IMR-90 (cell line): ENCODE measurements at regions not wholly inside any gene's neighbourhood (a gene's known extent, or its start where the extent isn't known, plus 50 kb on each side); places are given as distances from the start of the nearest gene placed in this dataset.

Experiments
- ATAC-seq: fragments of 200-7000 bp; cut with Tn5 transposase; 2 replicates; pipeline ENCODE4 v1.9.1; 2020; ENCODE audit warnings: low read depth, mild to moderate bottlenecking, moderate library complexity
- BruUV-seq: library from RNA; stranded (reverse); fragments of 400-500 nt; replicated peaks from 2 replicates; lab custom pipeline; 2021; lab: Mats Ljungman, UMichigan
- CTCF ChIA-PET: fragments of 300-600 bp; formaldehyde crosslinking; extraction: SDS; loops from one replicate; lab custom pipeline; 2021; ENCODE audit warnings: antibody characterized with exemption; lab: Yijun Ruan, JAX
- POLR2A ChIA-PET: fragments of 300-600 bp; sonication (Branson Sonifier 250); formaldehyde crosslinking; loops from one replicate; lab custom pipeline; 2022; ENCODE audit warnings: antibody characterized with exemption; ENCODE audit not compliant: unreplicated experiment; lab: Charles Lee
- DNase-seq: peaks from one replicate; pipeline ENCODE4 v3.0.0; 2013
- H2AFZ ChIP-seq: replicated peaks from 2 replicates; pipeline ENCODE3; 2013; ENCODE audit warnings: low read length, mild to moderate bottlenecking; ENCODE audit not compliant: poor library complexity
- H2AK5ac ChIP-seq: 2 replicates; pipeline ENCODE4 v1.6.1; 2013; ENCODE audit warnings: low read depth, low read length, inconsistent platforms
- H2AK9ac ChIP-seq: replicated peaks from 2 replicates; pipeline ENCODE3; 2013; ENCODE audit warnings: mild to moderate bottlenecking, low read depth, low read length, moderate library complexity; ENCODE audit not compliant: poor library complexity
- H2BK120ac ChIP-seq: 2 replicates; pipeline ENCODE4 v1.6.1; 2013; ENCODE audit warnings: low read depth, low read length, inconsistent platforms
- H2BK15ac ChIP-seq: 3 replicates; pipeline ENCODE4 v1.6.1; 2013; ENCODE audit warnings: low read depth, low read length, inconsistent platforms
- H2BK20ac ChIP-seq: 2 replicates; pipeline ENCODE4 v1.6.1; 2013; ENCODE audit warnings: low read depth, mild to moderate bottlenecking, inconsistent platforms, low read length, moderate library complexity
- H2BK5ac ChIP-seq: 2 replicates; pipeline ENCODE4 v1.6.1; 2013; ENCODE audit warnings: mild to moderate bottlenecking, low read depth, low read length, inconsistent platforms; ENCODE audit not compliant: poor library complexity, severe bottlenecking
- H3K14ac ChIP-seq: replicated peaks from 2 replicates; pipeline ENCODE4 v1.6.1; 2013; ENCODE audit warnings: low read depth, low read length, inconsistent platforms
- H3K18ac ChIP-seq: 2 replicates; pipeline ENCODE4 v1.6.1; 2013; ENCODE audit warnings: low read depth, low read length, control low read depth
- H3K23ac ChIP-seq: 2 replicates; pipeline ENCODE4 v1.6.1; 2013; ENCODE audit warnings: low read depth, low read length, inconsistent platforms
- H3K27ac ChIP-seq: 2 replicates; pipeline ENCODE4 v1.5.1; 2013; ENCODE audit warnings: mild to moderate bottlenecking, control low read depth, low read length; ENCODE audit not compliant: insufficient read depth
- H3K27me3 ChIP-seq: 2 replicates; pipeline ENCODE4 v1.6.1; 2013; ENCODE audit warnings: low read length; ENCODE audit not compliant: control insufficient read depth, insufficient read depth
- H3K36me3 ChIP-seq: 2 replicates; pipeline ENCODE4 v1.6.1; 2013; ENCODE audit warnings: low read length, mixed read lengths; ENCODE audit not compliant: control insufficient read depth, insufficient read depth
- H3K4ac ChIP-seq: 2 replicates; pipeline ENCODE4 v1.6.1; 2013; ENCODE audit warnings: low read depth, low read length, inconsistent platforms
- H3K4me1 ChIP-seq: 2 replicates; pipeline ENCODE4 v1.6.1; 2013; ENCODE audit warnings: low read length, mixed read lengths; ENCODE audit not compliant: control insufficient read depth, insufficient read depth
- H3K4me2 ChIP-seq: 2 replicates; pipeline ENCODE4 v1.6.1; 2013; ENCODE audit warnings: low read depth, mild to moderate bottlenecking, control low read depth, low read length, moderate library complexity
- H3K4me3 ChIP-seq: 2 replicates; pipeline ENCODE4 v1.5.1; 2013; ENCODE audit warnings: low read depth, mild to moderate bottlenecking, control low read depth, low read length, moderate library complexity; ENCODE audit not compliant: insufficient read depth
- H3K56ac ChIP-seq: 2 replicates; pipeline ENCODE4 v1.6.1; 2013; ENCODE audit warnings: low read length, inconsistent platforms; ENCODE audit not compliant: insufficient read depth; ENCODE audit errors: extremely low read depth
- H3K79me1 ChIP-seq, 2 experiments: 2 replicates each; pipeline ENCODE4 v1.6.1; 2013; ENCODE audit warnings: low read length in 2 of 2, inconsistent platforms in 1 of 2, low read depth in 1 of 2
- H3K9ac ChIP-seq: 2 replicates; pipeline ENCODE4 v1.6.1; 2013; ENCODE audit warnings: low read depth, low read length, control low read depth
- H3K9me1 ChIP-seq: 2 replicates; pipeline ENCODE4 v1.6.1; 2013; ENCODE audit warnings: low read length, inconsistent platforms; ENCODE audit not compliant: insufficient read depth
- H3K9me3 ChIP-seq: 2 replicates; pipeline ENCODE4 v1.6.1; 2013; ENCODE audit warnings: low read length; ENCODE audit not compliant: control insufficient read depth, insufficient read depth
- H4K20me1 ChIP-seq: 2 replicates; pipeline ENCODE4 v1.6.1; 2013; ENCODE audit warnings: low read length, inconsistent platforms; ENCODE audit not compliant: insufficient read depth
- H4K5ac ChIP-seq: 2 replicates; pipeline ENCODE4 v1.6.1; 2013; ENCODE audit warnings: mild to moderate bottlenecking, low read depth, low read length, control low read depth
- H4K8ac ChIP-seq, 2 experiments: 2 replicates each; pipeline ENCODE4 v1.6.1; 2013; ENCODE audit warnings: low read depth in 2 of 2, low read length in 2 of 2, control low read depth in 1 of 2, inconsistent platforms in 1 of 2
- H4K91ac ChIP-seq: 2 replicates; pipeline ENCODE4 v1.6.1; 2013; ENCODE audit warnings: low read depth, low read length, inconsistent platforms; ENCODE audit not compliant: insufficient read depth
- CEBPB ChIP-seq: IDR thresholded peaks from 2 replicates; pipeline ENCODE4 v1.6.1; 2012; ENCODE audit warnings: low read depth, low read length, improper control_type of control experiment
- MAFK ChIP-seq: IDR thresholded peaks from 2 replicates; pipeline ENCODE4 v1.6.1; 2012; ENCODE audit warnings: low read depth, low read length, improper control_type of control experiment
- RFX5 ChIP-seq: IDR thresholded peaks from 2 replicates; pipeline ENCODE4 v1.8.0; 2012; ENCODE audit warnings: low read depth, mild to moderate bottlenecking, low read length, moderate library complexity
- WGBS, 2 experiments: methylation state at CpG; one replicate each; pipeline versions ENCODE4 v1.1.5 to v1.1.7; 2013; ENCODE audit warnings: missing lambda C conversion rate in 2 of 2; ENCODE audit not compliant: insufficient read length in 1 of 2; ENCODE audit errors: extremely low coverage in 2 of 2; 5-methylcytosine and 5-hydroxymethylcytosine counted together
- dilution Hi-C: fragments of 300-500 bp; cut with HindIII; formaldehyde crosslinking; loops from one replicate; pipeline ENCODE4 v1.14.3; 2018; ENCODE audit warnings: low sequenced_read_pairs; ENCODE audit not compliant: unreplicated experiment
- in situ Hi-C: fragments of 300-500 bp; cut with MboI; formaldehyde crosslinking; loops from 3 replicates; pipeline ENCODE4 v1.14.3; 2019; ENCODE audit warnings: low sequenced_read_pairs, inconsistent platforms, mixed read lengths
- intact Hi-C: fragments of 100-400 bp; cut with micrococcal nuclease; formaldehyde crosslinking; loops from 2 replicates; pipeline ENCODE4 v1.10.0; 2022
- TF ChIP-seq, protein P1 (sequence below): conservative IDR thresholded peaks from 2 replicates; pipeline ENCODE4 v1.5.1; 2012; ENCODE audit warnings: mild to moderate bottlenecking, low read depth, low read length, improper control_type of control experiment

GRCh38 chr4:34619531-34620162 lies 1624.7 kb downstream of the ARAP2 start:
- dilution Hi-C loops, result no loop called here
- H4K8ac ChIP-seq, result no peak overlapping the region

More at GRCh38 chr4:34619531-34620162, 1624.7 kb downstream of the ARAP2 start:
- H3K36me3 ChIP-seq, result no peaks in the 10 kb centered on the region
- H4K91ac ChIP-seq, result no peak overlapping the region
- no peak overlapping the region for H3K18ac ChIP-seq
- no peak overlapping the region for H2BK5ac ChIP-seq
- no peaks in the 10 kb centered on the region for H3K79me1 ChIP-seq
- no peak overlapping the region for H2AFZ ChIP-seq
- BruUV-seq, result no TSS peak
- H4K20me1 ChIP-seq, result no peaks in the 10 kb centered on the region
- no peak overlapping the region for H2BK15ac ChIP-seq
- H2BK20ac ChIP-seq, result no peak overlapping the region
- TF ChIP-seq, protein P1, sequence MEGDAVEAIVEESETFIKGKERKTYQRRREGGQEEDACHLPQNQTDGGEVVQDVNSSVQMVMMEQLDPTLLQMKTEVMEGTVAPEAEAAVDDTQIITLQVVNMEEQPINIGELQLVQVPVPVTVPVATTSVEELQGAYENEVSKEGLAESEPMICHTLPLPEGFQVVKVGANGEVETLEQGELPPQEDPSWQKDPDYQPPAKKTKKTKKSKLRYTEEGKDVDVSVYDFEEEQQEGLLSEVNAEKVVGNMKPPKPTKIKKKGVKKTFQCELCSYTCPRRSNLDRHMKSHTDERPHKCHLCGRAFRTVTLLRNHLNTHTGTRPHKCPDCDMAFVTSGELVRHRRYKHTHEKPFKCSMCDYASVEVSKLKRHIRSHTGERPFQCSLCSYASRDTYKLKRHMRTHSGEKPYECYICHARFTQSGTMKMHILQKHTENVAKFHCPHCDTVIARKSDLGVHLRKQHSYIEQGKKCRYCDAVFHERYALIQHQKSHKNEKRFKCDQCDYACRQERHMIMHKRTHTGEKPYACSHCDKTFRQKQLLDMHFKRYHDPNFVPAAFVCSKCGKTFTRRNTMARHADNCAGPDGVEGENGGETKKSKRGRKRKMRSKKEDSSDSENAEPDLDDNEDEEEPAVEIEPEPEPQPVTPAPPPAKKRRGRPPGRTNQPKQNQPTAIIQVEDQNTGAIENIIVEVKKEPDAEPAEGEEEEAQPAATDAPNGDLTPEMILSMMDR, result no peak
- no peak for TF ChIP-seq CEBPB
- no peak for TF ChIP-seq RFX5
- peak; percentile 89 for TF ChIP-seq MAFK
- in situ Hi-C loops (no loop called here), intact Hi-C loops (no loop called here)
- POLR2A ChIA-PET, result no interaction called here
- H2AK9ac ChIP-seq, result no peak overlapping the region
- H3K56ac ChIP-seq, result no peak overlapping the region
- no peak overlapping the region for H3K27ac ChIP-seq
- 0 out of 2 replicates have a peak, but pooled peaks cover 2% of the 10 kb centered on the region for H3K9me3 ChIP-seq
- no peak overlapping the region for H3K4me3 ChIP-seq
- no peak overlapping the region for H3K4ac ChIP-seq
- CTCF ChIA-PET, result interaction anchor here (0.5 kb wide), 1 partner anchor 80 kb away, joined by 3 read pairs; no protein-coding TSS in a partner anchor
- no peak overlapping the region for H4K5ac ChIP-seq
- no peaks in the 10 kb centered on the region for H3K27me3 ChIP-seq
- no peak overlapping the region for H3K9ac ChIP-seq
- H3K14ac ChIP-seq, result no peak overlapping the region
- no peak for ATAC-seq
- no peak overlapping the region for H2AK5ac ChIP-seq
- H3K4me1 ChIP-seq, result no peaks in the 10 kb centered on the region
- no peak overlapping the region for H3K4me2 ChIP-seq
- no peak overlapping the region for H3K23ac ChIP-seq
- DNase-seq, result no peak
- no peak overlapping the region for H2BK120ac ChIP-seq
- no peaks in the 10 kb centered on the region for H3K9me1 ChIP-seq
- no CpG with 5 or more reads among the region's 6 CpGs for WGBS, 2 experiments
